ENCODE measurements at regions not wholly inside any gene's neighbourhood (a gene's known extent, or its start where the extent isn't known, plus 50 kb on each side); places are given as distances from the start of the nearest gene placed in this dataset.
A peak's percentile ranks its signal among the peaks of the same experiment; 100 is the strongest.

DNA sequence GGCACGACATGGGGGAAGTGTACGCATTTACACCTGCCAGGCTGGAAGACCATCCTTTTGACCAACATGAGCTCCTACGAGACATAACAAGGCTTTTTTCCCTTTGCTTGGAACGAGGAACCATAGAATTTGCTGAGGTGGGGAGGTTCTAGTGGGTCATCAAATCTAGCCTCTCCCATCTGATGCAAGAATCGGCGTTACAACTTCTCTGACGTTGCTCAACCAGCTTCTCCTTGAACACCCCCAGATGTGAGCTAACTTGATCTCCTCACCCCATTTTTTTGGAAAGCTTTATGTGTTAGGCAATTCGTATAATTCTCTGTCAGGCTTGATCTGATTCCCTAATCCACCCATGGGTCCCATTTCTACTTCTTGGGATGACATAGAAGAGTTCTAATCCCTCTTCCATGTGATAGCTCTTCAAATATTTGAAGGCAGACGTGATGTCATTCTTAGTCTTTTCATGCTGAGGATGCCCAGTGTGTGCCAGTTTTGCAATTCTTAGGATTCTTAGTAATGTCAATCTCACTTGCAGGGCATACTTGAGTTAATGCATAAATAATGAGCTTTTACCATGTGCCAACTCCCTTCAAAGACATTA lies 163.6 kb upstream of the PARP11 start:
- TF ChIP-seq, protein P1, sequence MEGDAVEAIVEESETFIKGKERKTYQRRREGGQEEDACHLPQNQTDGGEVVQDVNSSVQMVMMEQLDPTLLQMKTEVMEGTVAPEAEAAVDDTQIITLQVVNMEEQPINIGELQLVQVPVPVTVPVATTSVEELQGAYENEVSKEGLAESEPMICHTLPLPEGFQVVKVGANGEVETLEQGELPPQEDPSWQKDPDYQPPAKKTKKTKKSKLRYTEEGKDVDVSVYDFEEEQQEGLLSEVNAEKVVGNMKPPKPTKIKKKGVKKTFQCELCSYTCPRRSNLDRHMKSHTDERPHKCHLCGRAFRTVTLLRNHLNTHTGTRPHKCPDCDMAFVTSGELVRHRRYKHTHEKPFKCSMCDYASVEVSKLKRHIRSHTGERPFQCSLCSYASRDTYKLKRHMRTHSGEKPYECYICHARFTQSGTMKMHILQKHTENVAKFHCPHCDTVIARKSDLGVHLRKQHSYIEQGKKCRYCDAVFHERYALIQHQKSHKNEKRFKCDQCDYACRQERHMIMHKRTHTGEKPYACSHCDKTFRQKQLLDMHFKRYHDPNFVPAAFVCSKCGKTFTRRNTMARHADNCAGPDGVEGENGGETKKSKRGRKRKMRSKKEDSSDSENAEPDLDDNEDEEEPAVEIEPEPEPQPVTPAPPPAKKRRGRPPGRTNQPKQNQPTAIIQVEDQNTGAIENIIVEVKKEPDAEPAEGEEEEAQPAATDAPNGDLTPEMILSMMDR (IDR thresholded peaks at IDR 0.05) = no peak
- Histone ChIP-seq H3K9me3 (no peaks in the 10 kb centered on the region), H3K27ac (no peak overlapping the region), H3K4me1 (peaks cover 15% of the 10 kb centered on the region), H3K36me3 (no peaks in the 10 kb centered on the region), H3K27me3 (no peaks in the 10 kb centered on the region), H3K4me3 (no peak overlapping the region)
- ATAC-seq (peak; percentile 7), DNase-seq (no peak)
- intact Hi-C loops (cut with DNase I) = no loop called here

DNA sequence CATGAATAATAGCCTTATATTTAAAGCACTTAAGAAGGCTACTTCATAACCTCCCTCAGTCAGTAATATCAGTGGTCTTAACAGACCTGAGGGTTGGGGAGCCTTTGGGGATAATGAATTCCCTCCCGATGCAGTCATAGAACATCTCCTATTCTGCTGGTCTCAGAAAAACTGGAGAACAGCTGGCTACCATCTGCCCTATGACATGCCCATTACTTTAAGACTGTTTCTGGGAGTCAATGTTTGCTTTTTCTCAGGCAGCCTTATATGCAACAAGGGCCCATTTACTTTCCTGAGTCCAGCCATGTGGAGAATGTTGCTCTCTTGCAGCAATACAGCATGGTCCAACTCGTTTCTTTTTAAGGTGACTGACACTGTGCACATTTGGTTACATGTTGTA lies 161.7 kb upstream of the PARP11 start:
- Histone ChIP-seq H3K4me3 (no peak overlapping the region), H3K36me3 (no peaks in the 10 kb centered on the region), H3K27ac (no peak overlapping the region), H3K9me3 (no peaks in the 10 kb centered on the region), H3K4me1 (peaks cover 23% of the 10 kb centered on the region), H3K27me3 (no peaks in the 10 kb centered on the region)
- ATAC-seq (no peak), DNase-seq (no peak)
- intact Hi-C loops (cut with DNase I) = no loop called here
- TF ChIP-seq, protein P1 (IDR thresholded peaks at IDR 0.05) = no peak

DNA sequence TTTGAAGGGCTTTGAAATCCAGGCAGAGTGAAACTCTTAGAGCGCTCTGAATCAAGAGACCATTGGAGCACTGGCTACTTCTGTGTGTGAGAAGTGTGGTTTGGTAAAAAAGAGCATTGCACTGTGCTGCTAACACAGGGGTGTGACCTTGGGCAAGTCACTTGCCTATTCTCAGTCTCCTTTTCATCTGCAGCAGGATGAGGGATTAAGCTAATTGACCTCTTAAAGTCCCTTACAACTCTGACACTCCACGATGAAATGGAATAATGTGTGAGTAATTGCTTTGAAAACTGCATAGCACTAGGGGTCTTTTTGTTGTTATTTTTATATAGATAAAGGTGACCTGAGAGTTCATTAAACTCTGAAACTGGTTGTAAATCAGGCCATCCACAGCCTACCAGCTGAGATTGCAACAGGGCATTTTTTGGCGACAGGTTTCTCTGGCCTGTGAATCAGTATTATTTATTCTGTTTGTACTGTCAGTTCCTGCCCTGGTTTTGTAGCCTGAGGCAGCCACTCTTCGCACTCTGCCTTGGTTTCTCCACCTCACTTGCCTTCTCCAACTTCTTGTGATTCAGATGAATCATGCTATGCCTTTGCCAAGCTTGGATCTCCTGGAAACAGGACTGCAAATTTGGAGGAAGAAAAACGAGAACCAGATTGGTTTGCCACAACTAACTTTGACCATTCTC lies 159.9 kb upstream of the PARP11 start:
- H3K9me3 ChIP-seq = no peaks in the 10 kb centered on the region
- ATAC-seq (no peak), DNase-seq (no peak)
- no peaks in the 10 kb centered on the region for H3K36me3 ChIP-seq
- no peak overlapping the region for H3K27ac ChIP-seq
- H3K4me1 ChIP-seq = peaks cover 23% of the 10 kb centered on the region
- no peaks in the 10 kb centered on the region for H3K27me3 ChIP-seq
- H3K4me3 ChIP-seq = no peak overlapping the region
- TF ChIP-seq, protein P1 (IDR thresholded peaks at IDR 0.05) = no peak
- intact Hi-C loops (cut with DNase I) = no loop called here

DNA sequence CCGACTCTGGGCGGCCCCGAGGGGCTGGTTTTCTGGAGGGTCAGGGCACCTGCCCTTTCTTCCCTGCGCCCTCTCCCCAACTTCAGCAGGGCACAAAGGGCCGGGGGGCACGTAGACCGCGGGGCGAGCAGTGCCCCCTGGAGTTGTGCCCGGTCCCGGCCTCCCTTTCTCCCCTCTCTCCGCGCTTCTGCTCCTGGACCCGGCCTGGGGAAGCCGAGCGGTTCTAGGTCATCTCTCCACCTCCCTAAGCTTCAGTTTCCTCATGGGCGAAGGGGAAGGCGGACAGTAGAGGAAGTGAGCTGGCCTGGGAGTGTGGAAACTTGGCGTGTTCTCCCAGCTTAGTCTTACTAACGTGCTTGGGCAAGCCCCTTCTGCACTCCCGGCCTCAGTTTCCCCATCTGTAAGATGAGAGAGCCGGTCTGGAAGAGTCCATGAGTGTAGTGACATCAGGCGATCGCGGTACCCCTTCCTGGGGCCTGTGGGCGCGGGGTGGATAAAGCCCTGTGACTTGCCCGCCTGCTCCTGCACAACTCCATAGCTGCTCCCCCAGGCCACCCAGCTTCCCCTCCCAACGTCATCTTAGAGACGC lies 158.6 kb upstream of the PARP11 start:
- DNase-seq (peak; percentile 71), ATAC-seq (peak; percentile 58)
- H3K4me3 ChIP-seq = peak overlapping the region; percentile 52
- TF ChIP-seq, protein P1 (IDR thresholded peaks at IDR 0.05) = no peak
- intact Hi-C loops (cut with DNase I) = no loop called here
- H3K27me3 ChIP-seq = no peaks in the 10 kb centered on the region
- no peaks in the 10 kb centered on the region for H3K36me3 ChIP-seq
- H3K9me3 ChIP-seq = no peaks in the 10 kb centered on the region
- H3K27ac ChIP-seq = peak overlapping the region; percentile 77
- H3K4me1 ChIP-seq = peaks cover 23% of the 10 kb centered on the region

DNA sequence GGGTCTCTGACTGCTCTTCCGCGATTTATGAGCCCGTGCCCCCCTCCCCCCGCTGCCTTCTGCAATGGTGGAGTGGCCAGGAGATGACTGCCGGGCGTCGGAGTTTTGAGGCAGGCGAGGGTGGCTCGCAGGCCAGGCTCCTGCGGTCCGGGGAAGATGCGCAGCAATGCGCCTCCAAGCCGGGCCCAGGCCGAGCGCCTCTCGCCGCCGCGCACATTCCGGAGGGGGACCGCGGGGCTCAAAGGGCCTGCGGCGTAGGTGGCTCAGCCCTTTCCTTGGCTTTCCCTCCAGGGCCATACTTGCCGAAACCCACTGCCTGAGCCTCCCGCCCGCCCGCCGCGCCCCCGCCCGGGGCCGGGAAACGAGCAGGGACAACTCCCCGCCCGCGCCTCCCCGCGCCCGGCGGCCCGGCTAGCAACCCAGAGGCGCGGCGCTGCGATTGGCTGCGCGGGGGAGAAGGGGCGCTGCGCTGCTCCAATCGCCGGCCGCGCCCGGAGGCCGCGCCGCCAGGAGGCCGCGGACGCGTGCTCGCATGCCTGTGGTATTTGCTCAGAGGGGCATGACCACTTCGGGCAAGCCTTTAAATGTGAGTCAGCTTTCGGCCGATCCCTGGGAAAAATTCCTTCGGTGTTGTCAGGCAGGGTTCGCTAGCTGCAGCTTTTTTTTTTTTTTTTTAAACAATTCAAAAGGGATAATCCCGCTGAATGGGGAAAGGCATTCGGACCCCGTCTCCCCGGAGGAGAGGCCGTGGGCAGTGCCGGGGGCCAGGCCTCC lies 157.9 kb upstream of the PARP11 start:
- Histone ChIP-seq H3K9me3 (no peaks in the 10 kb centered on the region), H3K27me3 (no peaks in the 10 kb centered on the region), H3K4me3 (peak overlapping the region; percentile 52), H3K27ac (peak overlapping the region; percentile 90), H3K4me1 (peaks cover 23% of the 10 kb centered on the region), H3K36me3 (no peaks in the 10 kb centered on the region)
- TF ChIP-seq, protein P1 (IDR thresholded peaks at IDR 0.05) = no peak
- ATAC-seq = peak; percentile 97
- intact Hi-C loops (cut with DNase I) = no loop called here
- peak; percentile 95 for DNase-seq

Measured in upper lobe of right lung (tissue), 1 donor.